H9 (cell line): ENCODE measurements at regions not wholly inside any gene's neighbourhood (a gene's known extent, or its start where the extent isn't known, plus 50 kb on each side); places are given as distances from the start of the nearest gene placed in this dataset.

ENCODE experiments used
- DNase-seq: peaks from one replicate; pipeline ENCODE4 v3.0.0-alpha.2; 2017
- H2AFZ ChIP-seq: one replicate; pipeline ENCODE4 v1.6.1; 2013; ENCODE audit warnings: mild to moderate bottlenecking, low read length, control low read depth, moderate library complexity
- H2AK5ac ChIP-seq: 2 replicates; pipeline ENCODE4 v1.6.1; 2013; ENCODE audit warnings: low read length, control low read depth, mixed read lengths; ENCODE audit not compliant: insufficient read length
- H2BK120ac ChIP-seq: one replicate; pipeline ENCODE4 v1.6.1; 2013; ENCODE audit warnings: low read depth, mild to moderate bottlenecking, low read length, control low read depth, inconsistent platforms; ENCODE audit not compliant: poor library complexity, severe bottlenecking
- H2BK12ac ChIP-seq: 2 replicates; pipeline ENCODE4 v1.6.1; 2013; ENCODE audit warnings: low read length, control low read depth, mixed read lengths, low read depth; ENCODE audit not compliant: insufficient read length
- H2BK15ac ChIP-seq: 2 replicates; pipeline ENCODE4 v1.6.1; 2013; ENCODE audit warnings: low read depth, low read length, control low read depth
- H2BK20ac ChIP-seq: one replicate; pipeline ENCODE4 v1.6.1; 2013; ENCODE audit warnings: low read depth, mild to moderate bottlenecking, low read length, control low read depth, inconsistent platforms; ENCODE audit not compliant: poor library complexity, severe bottlenecking
- H2BK5ac ChIP-seq: 2 replicates; pipeline ENCODE4 v1.6.1; 2013; ENCODE audit warnings: low read length, control low read depth, mixed read lengths; ENCODE audit not compliant: insufficient read length
- H3K14ac ChIP-seq: 2 replicates; pipeline ENCODE4 v1.6.1; 2013; ENCODE audit warnings: low read length, control low read depth; ENCODE audit not compliant: insufficient read depth
- H3K18ac ChIP-seq: 2 replicates; pipeline ENCODE4 v1.6.1; 2013; ENCODE audit warnings: low read depth, mild to moderate bottlenecking, mixed read lengths, low read length, control low read depth; ENCODE audit not compliant: insufficient read length
- H3K23ac ChIP-seq: 2 replicates; pipeline ENCODE4 v1.6.1; 2013; ENCODE audit warnings: low read length, control low read depth, mixed read lengths, low read depth; ENCODE audit not compliant: insufficient read length
- H3K23me2 ChIP-seq: 2 replicates; pipeline ENCODE4 v1.6.1; 2013; ENCODE audit warnings: low read depth, mild to moderate bottlenecking, mixed read lengths, low read length, control low read depth; ENCODE audit not compliant: insufficient read length, poor library complexity, severe bottlenecking
- H3K27ac ChIP-seq: 2 replicates; pipeline ENCODE4 v1.5.1; 2013; ENCODE audit warnings: low read length, control low read depth, mixed read lengths, low read depth; ENCODE audit not compliant: insufficient read length
- H3K27me3 ChIP-seq: 2 replicates; pipeline ENCODE4 v1.6.1; 2013; ENCODE audit warnings: low read length, control low read depth, inconsistent platforms; ENCODE audit not compliant: insufficient read depth
- H3K4ac ChIP-seq: 2 replicates; pipeline ENCODE4 v1.6.1; 2013; ENCODE audit warnings: low read depth, mild to moderate bottlenecking, control low read depth, inconsistent platforms, low read length, moderate library complexity
- H3K4me1 ChIP-seq: 2 replicates; pipeline ENCODE4 v1.6.1; 2013; ENCODE audit warnings: low read length, control low read depth, inconsistent platforms; ENCODE audit not compliant: insufficient read depth
- H3K4me2 ChIP-seq: 2 replicates; pipeline ENCODE4 v1.6.1; 2013; ENCODE audit warnings: low read length, control low read depth, mixed read lengths; ENCODE audit not compliant: insufficient read length, insufficient read depth
- H3K56ac ChIP-seq: 2 replicates; pipeline ENCODE4 v1.6.1; 2013; ENCODE audit warnings: low read depth, mild to moderate bottlenecking, mixed read lengths, low read length, control low read depth; ENCODE audit not compliant: insufficient read length
- H3K79me1 ChIP-seq: 2 replicates; pipeline ENCODE4 v1.6.1; 2013; ENCODE audit warnings: low read depth, mild to moderate bottlenecking, moderate library complexity, low read length, control low read depth, inconsistent platforms; ENCODE audit not compliant: insufficient read depth, poor library complexity, severe bottlenecking
- H3K79me2 ChIP-seq: 2 replicates; pipeline ENCODE4 v1.6.1; 2013; ENCODE audit warnings: low read length, control low read depth, inconsistent platforms; ENCODE audit not compliant: insufficient read depth
- H3K9ac ChIP-seq: 2 replicates; pipeline ENCODE4 v1.6.1; 2013; ENCODE audit warnings: low read length, control low read depth, mixed read lengths; ENCODE audit not compliant: insufficient read length; ENCODE audit errors: extremely low read depth
- H3K9me3 ChIP-seq: one replicate; pipeline ENCODE4 v1.6.1; 2013; ENCODE audit warnings: low read depth, low read length, inconsistent platforms; ENCODE audit not compliant: control insufficient read depth
- H3T11ph ChIP-seq: one replicate; pipeline ENCODE4 v1.6.1; 2013; ENCODE audit warnings: mild to moderate bottlenecking, low read length, control low read depth, inconsistent platforms
- H4K20me1 ChIP-seq: one replicate; pipeline ENCODE4 v1.6.1; 2013; ENCODE audit not compliant: control insufficient read depth, insufficient read length, insufficient read depth
- H4K5ac ChIP-seq: 2 replicates; pipeline ENCODE4 v1.6.1; 2013; ENCODE audit warnings: low read depth, mild to moderate bottlenecking, mixed read lengths, low read length, control low read depth; ENCODE audit not compliant: insufficient read length
- H4K8ac ChIP-seq: replicated peaks from 2 replicates; pipeline ENCODE4 v1.6.1; 2013; ENCODE audit warnings: low read length, control low read depth, mixed read lengths, low read depth; ENCODE audit not compliant: insufficient read length
- H4K91ac ChIP-seq: 2 replicates; pipeline ENCODE4 v1.6.1; 2013; ENCODE audit warnings: low read depth, mild to moderate bottlenecking, moderate library complexity, mixed read lengths, low read length, control low read depth; ENCODE audit not compliant: insufficient read length
- H3K27ac Mint-ChIP-seq, 3 experiments: 2 replicates in 2 of 3; 3 replicates in 1 of 3; pipeline ENCODE4 v1.8.0; 2020 to 2021; ENCODE audit warnings: mixed read lengths in 3 of 3, mild to moderate bottlenecking in 1 of 3, moderate library complexity in 1 of 3
- H3K27me3 Mint-ChIP-seq: 2 replicates; pipeline ENCODE4 v1.8.0; 2021; ENCODE audit warnings: low read depth, mild to moderate bottlenecking, moderate library complexity, mixed read lengths
- H3K36me3 Mint-ChIP-seq, 3 experiments: 2 replicates in 2 of 3; 3 replicates in 1 of 3; pipeline ENCODE4 v1.8.0; 2020 to 2021; ENCODE audit warnings: low read depth in 3 of 3, mixed read lengths in 3 of 3; ENCODE audit not compliant: insufficient read depth in 1 of 3
- H3K4me1 Mint-ChIP-seq, 2 experiments: 2 replicates each; pipeline ENCODE4 v1.8.0; 2020; ENCODE audit warnings: mixed read lengths in 2 of 2
- H3K4me3 Mint-ChIP-seq, 2 experiments: 2 replicates in 1 of 2; 3 replicates in 1 of 2; pipeline ENCODE4 v1.8.0; 2020 to 2021; ENCODE audit warnings: mild to moderate bottlenecking in 2 of 2, mixed read lengths in 2 of 2, moderate library complexity in 1 of 2
- H3K9me3 Mint-ChIP-seq, 2 experiments: 2 replicates in 1 of 2; 3 replicates in 1 of 2; pipeline ENCODE4 v1.8.0; 2020; ENCODE audit warnings: mild to moderate bottlenecking in 2 of 2, mixed read lengths in 2 of 2, moderate library complexity in 1 of 2
- CTCF ChIP-seq: fragments of 200-600 bp; sonication (generic); conservative IDR thresholded peaks from 3 replicates; pipeline ENCODE4 v1.8.0; 2021; ENCODE audit warnings: antibody characterized with exemption, mild to moderate bottlenecking
- WGBS: extraction: QIAGEN DNeasy Blood & Tissue Kit; methylation state at CpG from one replicate; pipeline ENCODE4 v1.1.7; 2013; ENCODE audit warnings: missing lambda C conversion rate, low lambda C conversion rate, mixed read lengths; ENCODE audit not compliant: insufficient read length; ENCODE audit errors: extremely low coverage; 5-methylcytosine and 5-hydroxymethylcytosine counted together

GRCh38 chr2:59922450-59922849, 631.0 kb downstream of the BCL11A start:
- no peak overlapping the region for H3K9ac ChIP-seq
- H2BK20ac ChIP-seq, result no peak overlapping the region
- H3K18ac ChIP-seq, result no peak overlapping the region
- H3K23me2 ChIP-seq, result no peaks in the 10 kb centered on the region
- Mint-ChIP-seq H3K27me3 (no peaks in the 10 kb centered on the region; the same call in 1 of the 2 replicates), H3K27ac (no peak overlapping the region), H3K4me3 (no peak overlapping the region), H3K36me3 (no peaks in the 10 kb centered on the region; a peak in 1 of 7 replicates), H3K9me3 (no peaks in the 10 kb centered on the region), H3K4me1 (peaks cover 10% of the 10 kb centered on the region in 2 experiments)
- H3K27me3 ChIP-seq, result no peaks in the 10 kb centered on the region
- no peak overlapping the region for H2BK12ac ChIP-seq
- H3K4ac ChIP-seq, result no peak overlapping the region
- no peaks in the 10 kb centered on the region for H3K79me1 ChIP-seq
- no peaks in the 10 kb centered on the region for H4K20me1 ChIP-seq
- H3K14ac ChIP-seq, result no peak overlapping the region
- H2BK120ac ChIP-seq, result no peak overlapping the region
- no peak overlapping the region for H2BK5ac ChIP-seq
- H3K9me3 ChIP-seq, result no peaks in the 10 kb centered on the region
- H3T11ph ChIP-seq, result no peak overlapping the region
- no peaks in the 10 kb centered on the region; the same call in 1 of the 2 replicates for H3K4me1 ChIP-seq
- H2AFZ ChIP-seq, result no peak overlapping the region
- no peak for DNase-seq
- no peak overlapping the region for H3K56ac ChIP-seq
- H3K23ac ChIP-seq, result no peak overlapping the region
- TF ChIP-seq CTCF, result no peak
- no peak overlapping the region for H4K91ac ChIP-seq
- no peak overlapping the region for H2BK15ac ChIP-seq
- no peak overlapping the region for H4K5ac ChIP-seq
- H3K79me2 ChIP-seq, result no peaks in the 10 kb centered on the region
- no peak overlapping the region for H3K27ac ChIP-seq
- no peak overlapping the region for H2AK5ac ChIP-seq
- WGBS, result no CpG with 5 or more reads among the region's 4 CpGs
- H4K8ac ChIP-seq, result no peak overlapping the region
- no peak overlapping the region for H3K4me2 ChIP-seq
